OCI-LY1 (cell line): ENCODE measurements at regions not wholly inside any gene's neighbourhood (a gene's known extent, or its start where the extent isn't known, plus 50 kb on each side); places are given as distances from the start of the nearest gene placed in this dataset.

ENCODE experiments used
- H2AFZ ChIP-seq: fragments of 200-600 bp; sonication (generic), shearing (Covaris generic); 2 replicates; pipeline ENCODE4 v1.6.0; 2014; ENCODE audit warnings: antibody characterized with exemption, mild to moderate bottlenecking, low read length
- H3F3A ChIP-seq: fragments of 200-600 bp; sonication (generic), shearing (Covaris generic); 2 replicates; pipeline ENCODE4 v1.6.0; 2014; ENCODE audit warnings: mild to moderate bottlenecking, antibody characterized with exemption, low read length, moderate library complexity; ENCODE audit not compliant: insufficient read depth
- H3K27ac ChIP-seq: fragments of 200-600 bp; sonication (generic); 2 replicates; pipeline ENCODE4 v1.5.1; 2014; ENCODE audit warnings: low read length, mixed run types, mild to moderate bottlenecking, low read depth; ENCODE audit not compliant: poor library complexity, severe bottlenecking
- H3K27me3 ChIP-seq: fragments of 200-600 bp; sonication (generic); 2 replicates; pipeline ENCODE4 v1.6.0; 2014; ENCODE audit warnings: antibody characterized with exemption, mild to moderate bottlenecking, low read length, moderate library complexity; ENCODE audit not compliant: insufficient read depth
- H3K36me3 ChIP-seq: fragments of 200-600 bp; sonication (generic); 2 replicates; pipeline ENCODE4 v1.6.1; 2014; ENCODE audit warnings: mild to moderate bottlenecking, antibody characterized with exemption, low read length, moderate library complexity, mixed read lengths; ENCODE audit not compliant: insufficient read depth
- H3K4me1 ChIP-seq: fragments of 200-600 bp; sonication (generic); 2 replicates; pipeline ENCODE4 v1.5.1; 2014; ENCODE audit warnings: mild to moderate bottlenecking, low read length, moderate library complexity; ENCODE audit not compliant: insufficient read depth, severe bottlenecking
- H3K4me2 ChIP-seq: fragments of 200-600 bp; sonication (generic), shearing (Covaris generic); 2 replicates; pipeline ENCODE4 v1.6.1; 2014; ENCODE audit warnings: low read length
- H3K4me3 ChIP-seq: fragments of 200-600 bp; sonication (generic); 2 replicates; pipeline ENCODE4 v1.5.1; 2014; ENCODE audit warnings: low read length, low read depth, mild to moderate bottlenecking, mixed read lengths; ENCODE audit not compliant: poor library complexity, severe bottlenecking
- H3K79me2 ChIP-seq: fragments of 200-600 bp; shearing (Covaris generic); 2 replicates; pipeline ENCODE4 v1.6.1; 2016; ENCODE audit warnings: mixed run types, low read length, mixed read lengths; ENCODE audit not compliant: insufficient read depth
- H3K9ac ChIP-seq: fragments of 200-600 bp; sonication (generic), shearing (Covaris generic); 2 replicates; pipeline ENCODE4 v1.6.1; 2014; ENCODE audit warnings: mild to moderate bottlenecking, low read length, mixed read lengths
- H3K9me2 ChIP-seq: fragments of 200-600 bp; sonication (generic), shearing (Covaris generic); 2 replicates; pipeline ENCODE4 v1.6.1; 2014; ENCODE audit warnings: low read depth, mild to moderate bottlenecking, low read length, mixed read lengths
- H3K9me3 ChIP-seq: fragments of 200-600 bp; shearing (Covaris generic); 2 replicates; pipeline ENCODE4 v1.6.1; 2014; ENCODE audit warnings: low read length, mixed read lengths
- H4K20me1 ChIP-seq: fragments of 200-600 bp; sonication (generic), shearing (Covaris generic); 2 replicates; pipeline ENCODE4 v1.6.0; 2016; ENCODE audit warnings: mild to moderate bottlenecking, low read length; ENCODE audit not compliant: insufficient read depth
- EZH2 ChIP-seq: fragments of 200-600 bp; sonication (generic), shearing (Covaris generic); IDR thresholded peaks from 2 replicates; pipeline ENCODE4 v1.8.0; 2017; ENCODE audit warnings: borderline replicate concordance, mixed run types, mild to moderate bottlenecking, antibody characterized with exemption, low read length, moderate library complexity, mixed read lengths
- TF ChIP-seq, protein P1 (sequence below): fragments of 200-600 bp; sonication (generic), shearing (Covaris generic); IDR thresholded peaks from 2 replicates; pipeline ENCODE4 v1.5.1; 2017; ENCODE audit warnings: mild to moderate bottlenecking, antibody characterized with exemption, low read length, moderate library complexity, mixed read lengths

DNA sequence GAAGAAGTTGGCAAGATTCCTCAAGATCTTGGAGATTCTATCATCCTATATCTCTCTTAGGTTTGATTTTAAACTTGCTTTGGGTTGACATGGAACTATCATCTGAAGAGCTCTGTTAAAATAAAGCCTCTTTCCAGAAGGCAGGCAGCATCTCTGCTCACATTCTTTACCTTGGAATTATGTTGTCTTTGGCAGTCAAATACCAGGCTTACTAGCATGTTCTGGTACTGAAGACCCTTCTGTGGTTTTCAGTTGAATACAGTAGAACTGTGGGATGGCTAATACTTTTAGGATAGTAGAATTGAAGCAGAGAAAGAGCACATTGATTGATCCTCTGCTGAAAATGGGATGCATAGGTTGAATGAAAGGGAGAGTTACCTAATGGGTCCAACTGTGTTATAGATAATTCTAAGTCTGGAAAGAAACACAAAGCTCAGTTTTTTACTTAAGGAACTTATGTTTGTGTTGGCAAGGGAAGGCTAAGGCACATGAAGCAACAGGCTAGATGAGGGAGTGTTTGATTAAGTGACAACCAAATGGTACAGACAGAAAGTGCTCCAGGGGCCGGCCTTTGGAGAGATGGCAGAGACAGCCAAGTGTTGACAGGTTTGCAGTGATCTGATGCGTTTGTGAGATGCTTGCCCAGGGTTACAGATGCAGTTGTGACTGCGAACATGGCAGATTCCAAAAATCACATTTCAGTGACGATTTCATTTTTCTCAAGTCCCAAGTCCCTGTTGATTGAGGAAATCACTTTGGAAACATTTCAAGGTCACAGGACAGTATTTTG lies 397.9 kb downstream of the MEIS1 start:
- H3K9ac ChIP-seq = no peak overlapping the region
- H3K4me1 ChIP-seq = no peaks in the 10 kb centered on the region
- no peak overlapping the region for H2AFZ ChIP-seq
- H3K79me2 ChIP-seq = no peaks in the 10 kb centered on the region
- H3K9me3 ChIP-seq = no peaks in the 10 kb centered on the region
- no peaks in the 10 kb centered on the region for H4K20me1 ChIP-seq
- TF ChIP-seq EZH2 = no peak
- TF ChIP-seq, protein P1, sequence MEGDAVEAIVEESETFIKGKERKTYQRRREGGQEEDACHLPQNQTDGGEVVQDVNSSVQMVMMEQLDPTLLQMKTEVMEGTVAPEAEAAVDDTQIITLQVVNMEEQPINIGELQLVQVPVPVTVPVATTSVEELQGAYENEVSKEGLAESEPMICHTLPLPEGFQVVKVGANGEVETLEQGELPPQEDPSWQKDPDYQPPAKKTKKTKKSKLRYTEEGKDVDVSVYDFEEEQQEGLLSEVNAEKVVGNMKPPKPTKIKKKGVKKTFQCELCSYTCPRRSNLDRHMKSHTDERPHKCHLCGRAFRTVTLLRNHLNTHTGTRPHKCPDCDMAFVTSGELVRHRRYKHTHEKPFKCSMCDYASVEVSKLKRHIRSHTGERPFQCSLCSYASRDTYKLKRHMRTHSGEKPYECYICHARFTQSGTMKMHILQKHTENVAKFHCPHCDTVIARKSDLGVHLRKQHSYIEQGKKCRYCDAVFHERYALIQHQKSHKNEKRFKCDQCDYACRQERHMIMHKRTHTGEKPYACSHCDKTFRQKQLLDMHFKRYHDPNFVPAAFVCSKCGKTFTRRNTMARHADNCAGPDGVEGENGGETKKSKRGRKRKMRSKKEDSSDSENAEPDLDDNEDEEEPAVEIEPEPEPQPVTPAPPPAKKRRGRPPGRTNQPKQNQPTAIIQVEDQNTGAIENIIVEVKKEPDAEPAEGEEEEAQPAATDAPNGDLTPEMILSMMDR = no peak
- no peaks in the 10 kb centered on the region for H3K9me2 ChIP-seq
- H3K27me3 ChIP-seq = no peaks in the 10 kb centered on the region
- H3K27ac ChIP-seq = no peak overlapping the region
- H3K4me3 ChIP-seq = no peak overlapping the region
- H3F3A ChIP-seq = no peaks in the 10 kb centered on the region
- H3K4me2 ChIP-seq = no peak overlapping the region
- no peaks in the 10 kb centered on the region for H3K36me3 ChIP-seq

DNA sequence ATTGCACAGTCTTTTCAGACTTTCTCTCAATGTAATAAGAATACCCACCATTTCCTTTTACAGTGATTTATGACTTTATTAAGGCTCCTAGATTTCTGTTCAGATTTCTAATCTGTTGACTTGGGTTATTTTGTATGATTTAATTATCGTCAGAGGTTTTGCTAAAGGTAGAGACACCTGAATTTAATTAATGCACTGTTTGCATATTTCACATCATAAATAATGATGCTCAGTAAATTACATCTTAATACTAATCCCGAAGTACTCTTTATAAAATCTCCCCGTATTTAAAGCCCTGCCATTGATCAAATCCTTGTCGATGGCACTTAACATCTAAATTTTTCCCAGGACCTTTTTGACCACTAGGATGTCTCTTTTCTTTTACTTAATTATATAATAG lies 399.9 kb downstream of the MEIS1 start:
- no peak overlapping the region for H3K4me3 ChIP-seq
- no peaks in the 10 kb centered on the region for H3F3A ChIP-seq
- H3K27me3 ChIP-seq = no peaks in the 10 kb centered on the region
- H3K9me2 ChIP-seq = no peaks in the 10 kb centered on the region
- H3K4me1 ChIP-seq = no peaks in the 10 kb centered on the region
- H3K36me3 ChIP-seq = no peaks in the 10 kb centered on the region
- H3K4me2 ChIP-seq = no peak overlapping the region
- no peak overlapping the region for H3K27ac ChIP-seq
- H3K9ac ChIP-seq = no peak overlapping the region
- H3K9me3 ChIP-seq = no peaks in the 10 kb centered on the region
- TF ChIP-seq, protein P1 = no peak
- no peak for TF ChIP-seq EZH2
- no peak overlapping the region for H2AFZ ChIP-seq
- H3K79me2 ChIP-seq = no peaks in the 10 kb centered on the region
- H4K20me1 ChIP-seq = no peaks in the 10 kb centered on the region

DNA sequence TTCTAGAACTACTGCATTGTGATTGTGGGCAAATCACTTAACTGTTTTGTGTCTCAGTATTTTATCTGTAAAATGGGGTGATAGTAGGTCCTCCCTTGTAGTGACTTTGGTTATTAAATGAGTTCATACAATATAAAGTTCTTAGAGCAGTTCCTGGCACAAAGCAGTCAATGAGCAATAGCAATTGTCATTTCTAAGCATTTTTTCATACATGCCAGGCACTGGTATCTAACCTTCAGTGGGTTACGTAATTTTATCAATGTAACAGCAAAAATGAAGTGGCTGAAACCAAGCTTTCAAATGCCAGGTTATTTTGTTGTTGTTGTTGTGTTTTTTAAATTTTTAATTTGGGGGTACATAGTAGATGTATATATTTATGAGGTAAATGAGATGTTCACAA lies 401.9 kb downstream of the MEIS1 start:
- Histone ChIP-seq H4K20me1 (no peaks in the 10 kb centered on the region), H3K4me3 (no peak overlapping the region), H3K27ac (no peak overlapping the region), H3K9ac (no peak overlapping the region), H2AFZ (no peak overlapping the region), H3K4me2 (no peak overlapping the region), H3K79me2 (no peaks in the 10 kb centered on the region), H3K9me3 (no peaks in the 10 kb centered on the region), H3K4me1 (no peaks in the 10 kb centered on the region), H3K9me2 (no peaks in the 10 kb centered on the region), H3K36me3 (no peaks in the 10 kb centered on the region), H3K27me3 (no peaks in the 10 kb centered on the region), H3F3A (no peaks in the 10 kb centered on the region)
- TF ChIP-seq, protein P1 = no peak
